Activated CD8-positive, alpha-beta memory T cell treated with anti-CD3 and anti-CD28 coated beads for 36 hours (primary cell): ENCODE measurements at regions not wholly inside any gene's neighbourhood (a gene's known extent, or its start where the extent isn't known, plus 50 kb on each side); places are given as distances from the start of the nearest gene placed in this dataset.

Experiments
- CTCF ChIA-PET: fragments of 350-600 bp; sonication (Branson Sonifier 250); formaldehyde crosslinking; loops from one replicate; lab custom pipeline; 2021; ENCODE audit warnings: antibody characterized with exemption; lab: Charles Lee
- POLR2A ChIA-PET: fragments of 350-600 bp; sonication (Branson Sonifier 250); formaldehyde crosslinking; loops from one replicate; lab custom pipeline; 2021; ENCODE audit warnings: antibody characterized with exemption; lab: Charles Lee

DNA sequence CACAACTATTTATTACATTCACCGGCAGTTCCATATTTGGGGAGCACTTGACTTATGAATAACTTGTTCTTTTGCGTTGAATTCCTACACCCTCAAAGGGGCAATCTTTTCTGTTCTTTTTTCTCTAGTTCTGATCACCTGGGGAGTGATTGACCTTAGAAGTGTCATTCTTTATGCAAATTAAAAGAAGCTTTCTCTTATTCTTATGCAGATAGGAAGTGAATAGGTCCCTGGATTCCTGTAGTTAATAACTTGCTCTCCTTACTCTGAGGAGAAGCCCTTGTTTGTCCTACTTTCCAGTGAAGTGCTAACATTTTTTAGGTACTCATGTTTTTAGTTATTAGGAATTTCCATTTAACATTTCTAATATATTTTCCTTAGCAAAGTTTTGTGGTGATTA lies 569.8 kb upstream of the LRRTM1 start:
- CTCF ChIA-PET = no interaction called here
- POLR2A ChIA-PET = no interaction called here

DNA sequence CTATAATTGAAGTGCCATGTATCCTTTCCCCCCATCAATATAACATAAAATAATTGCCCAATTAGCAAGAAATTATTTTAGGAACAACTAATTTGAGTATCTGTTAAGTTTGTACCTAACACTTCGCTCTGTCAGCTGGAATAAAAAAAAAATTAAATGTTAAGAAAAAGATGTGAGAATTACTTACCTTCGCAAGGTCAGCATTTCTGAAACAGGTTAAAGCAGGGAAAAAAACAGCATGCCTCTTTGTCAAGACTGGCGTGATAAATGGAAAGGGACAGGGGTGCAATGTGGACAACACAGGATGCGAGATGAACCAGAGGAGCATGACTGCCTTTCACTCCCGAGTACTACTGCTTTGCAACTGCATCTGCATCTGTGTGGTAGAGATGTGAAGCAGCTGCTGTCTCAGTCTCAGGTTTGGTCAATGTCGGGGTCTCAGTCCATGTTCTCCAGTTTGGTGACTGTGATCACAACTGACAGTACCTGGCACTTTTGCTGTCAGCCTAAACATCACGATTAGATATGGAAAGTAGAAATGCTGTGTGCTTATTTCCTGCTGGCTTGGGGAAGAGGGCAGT lies 565.4 kb upstream of the LRRTM1 start:
- ChIA-PET POLR2A (no interaction called here), CTCF (no interaction called here)

DNA sequence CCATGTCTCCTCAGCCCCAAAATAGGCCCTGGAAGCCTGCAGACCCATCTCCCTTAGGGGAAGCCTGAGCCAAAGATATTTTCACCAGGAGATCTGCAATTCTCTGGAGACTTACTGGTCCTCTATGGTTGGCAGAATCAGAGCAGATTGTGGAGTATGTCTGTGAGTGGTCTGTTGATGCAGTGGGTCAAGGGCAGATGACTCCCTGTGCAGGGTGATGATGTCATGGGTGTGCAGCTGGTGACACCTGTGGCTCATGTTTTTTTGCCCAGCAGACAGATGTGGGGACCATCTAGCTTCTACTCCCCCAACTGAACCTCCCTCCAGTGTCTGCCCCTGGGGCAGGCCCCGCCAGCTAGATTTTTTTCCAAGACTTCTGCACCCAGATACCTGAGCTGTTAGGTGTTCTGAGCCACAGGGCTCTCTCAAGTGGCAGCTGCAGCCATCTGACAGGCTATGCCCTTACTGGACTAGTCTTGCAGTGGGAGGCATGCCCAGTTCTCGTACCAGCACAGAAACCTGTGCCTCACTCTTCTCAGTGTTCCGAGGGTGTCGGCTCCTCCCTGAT lies 558.7 kb upstream of the LRRTM1 start:
- ChIA-PET POLR2A (no interaction called here), CTCF (no interaction called here)

DNA sequence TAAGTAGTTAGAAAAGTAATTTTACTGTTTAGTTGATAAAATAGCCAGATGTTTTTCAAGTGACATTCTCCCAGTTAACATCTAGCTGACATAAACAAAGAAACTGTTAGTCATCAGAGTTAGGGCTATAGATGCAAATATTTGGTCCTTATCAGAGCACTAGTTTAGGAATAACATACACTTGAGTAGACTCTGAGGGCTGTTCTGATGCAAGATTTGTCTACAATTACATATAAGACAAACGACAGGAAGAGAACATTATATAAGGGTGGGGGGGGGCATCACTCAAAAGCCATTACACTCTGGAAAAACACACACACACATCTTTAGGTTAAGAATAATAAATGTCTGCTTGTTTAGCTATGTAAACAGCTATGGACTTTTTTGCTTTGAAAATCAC lies 554.4 kb upstream of the LRRTM1 start:
- POLR2A ChIA-PET = no interaction called here
- CTCF ChIA-PET = no interaction called here

DNA sequence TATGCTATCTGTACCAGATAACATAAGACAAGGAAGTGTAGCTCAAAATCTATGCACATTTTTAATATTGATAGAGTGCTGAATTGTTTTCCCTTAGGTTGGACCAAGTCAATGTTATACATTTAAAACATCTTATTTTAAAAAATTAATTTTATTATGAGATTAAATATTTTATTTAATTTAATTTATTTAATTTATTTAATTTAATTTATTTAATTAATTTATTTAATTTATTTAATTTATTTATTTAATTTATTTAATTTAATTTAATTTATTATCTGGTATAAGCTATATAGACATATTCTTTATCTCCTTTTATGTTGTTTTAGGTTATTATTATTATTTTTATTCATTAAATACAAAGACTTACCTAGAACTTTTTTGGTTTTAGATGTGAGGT lies 551.7 kb upstream of the LRRTM1 start:
- ChIA-PET CTCF (no interaction called here), POLR2A (no interaction called here)

DNA sequence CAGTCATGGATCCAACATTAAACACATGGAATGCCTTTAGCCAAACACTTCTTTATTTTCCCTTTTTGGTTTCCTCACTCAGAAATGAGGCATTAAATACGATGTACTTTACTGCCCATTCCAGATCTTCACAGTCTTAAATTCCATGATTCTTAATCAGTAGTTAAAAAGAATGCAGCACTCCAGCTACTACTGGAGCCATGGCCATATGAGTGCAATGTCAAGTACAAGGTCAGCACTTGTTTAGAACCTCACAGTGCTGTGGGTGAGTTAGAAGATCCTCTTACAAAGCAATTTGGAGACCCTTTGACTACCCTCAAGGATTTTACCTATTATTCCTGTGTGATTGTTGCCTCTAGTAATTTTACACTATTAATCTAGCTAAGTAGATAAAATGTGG lies 550.3 kb upstream of the LRRTM1 start:
- POLR2A ChIA-PET = no interaction called here
- CTCF ChIA-PET = no interaction called here

DNA sequence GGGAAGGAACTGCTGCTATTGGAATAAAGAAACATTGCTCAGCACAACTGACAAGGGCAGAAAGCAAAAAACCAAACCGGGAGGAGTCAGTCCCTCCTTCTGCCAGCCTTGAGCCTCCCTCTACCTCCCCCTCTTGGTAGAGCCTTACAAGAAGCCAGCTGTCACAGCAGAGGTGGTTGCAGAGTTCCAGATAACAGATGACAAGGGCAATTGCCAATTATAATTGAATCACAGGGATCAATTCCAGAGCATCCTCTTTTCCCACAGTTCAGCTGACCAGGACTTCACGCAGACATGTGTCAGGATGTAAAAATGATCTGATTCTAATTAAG lies 548.2 kb upstream of the LRRTM1 start:
- ChIA-PET CTCF (no interaction called here), POLR2A (no interaction called here)

DNA sequence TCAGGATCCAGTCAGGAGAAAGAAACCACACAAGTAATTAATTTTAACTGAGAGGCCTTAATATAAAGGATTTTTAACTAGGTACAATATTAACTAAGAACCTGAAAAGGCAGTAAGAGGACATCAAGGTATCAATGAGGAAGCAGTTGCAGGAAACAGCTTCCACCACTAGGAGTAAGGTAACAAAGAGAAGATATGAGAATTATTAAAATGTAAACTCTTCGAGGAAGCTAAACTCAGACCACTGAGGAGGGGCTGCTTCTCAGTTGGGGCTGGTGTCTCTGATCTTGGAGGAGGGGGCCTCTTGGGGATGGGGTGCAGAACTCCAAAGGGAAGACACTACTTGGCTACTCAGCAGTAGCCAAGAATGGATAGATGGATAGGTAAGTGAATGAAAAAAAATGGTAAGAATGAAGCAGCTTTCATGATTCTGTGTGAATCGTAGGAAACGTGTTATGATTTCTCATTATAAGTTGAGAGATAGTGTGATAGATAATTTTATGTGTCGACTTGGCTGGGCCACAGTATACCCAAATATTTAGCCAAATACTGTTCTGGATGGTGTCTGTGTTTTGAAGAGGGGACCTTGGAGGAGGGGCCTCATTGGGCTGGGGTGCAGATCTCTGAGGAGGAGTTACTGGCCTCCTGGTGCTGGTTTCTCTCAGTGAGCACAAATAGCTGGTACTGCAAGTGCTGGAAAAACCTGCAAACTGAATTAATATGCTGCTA lies 547.7 kb upstream of the LRRTM1 start:
- ChIA-PET CTCF (no interaction called here), POLR2A (no interaction called here)

DNA sequence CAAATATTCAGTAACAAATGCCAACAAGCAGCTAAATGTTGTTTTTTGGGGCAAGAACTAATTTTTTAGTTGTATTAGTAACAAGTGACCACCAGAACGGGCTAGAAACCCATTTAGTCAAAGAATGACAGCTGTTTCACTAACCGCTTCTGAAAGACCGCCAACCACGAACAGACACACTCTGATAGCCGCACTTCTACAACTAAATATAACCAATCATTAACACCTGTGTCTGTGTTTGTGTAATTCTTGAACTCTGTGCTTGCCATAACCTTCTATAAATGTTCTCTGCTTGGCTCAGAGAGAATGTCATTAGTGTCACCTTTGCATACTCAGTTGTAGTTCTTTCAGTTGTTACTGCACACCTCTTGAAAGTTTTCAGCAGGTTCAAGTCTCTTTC lies 526.3 kb upstream of the LRRTM1 start:
- POLR2A ChIA-PET = no interaction called here
- CTCF ChIA-PET = no interaction called here

DNA sequence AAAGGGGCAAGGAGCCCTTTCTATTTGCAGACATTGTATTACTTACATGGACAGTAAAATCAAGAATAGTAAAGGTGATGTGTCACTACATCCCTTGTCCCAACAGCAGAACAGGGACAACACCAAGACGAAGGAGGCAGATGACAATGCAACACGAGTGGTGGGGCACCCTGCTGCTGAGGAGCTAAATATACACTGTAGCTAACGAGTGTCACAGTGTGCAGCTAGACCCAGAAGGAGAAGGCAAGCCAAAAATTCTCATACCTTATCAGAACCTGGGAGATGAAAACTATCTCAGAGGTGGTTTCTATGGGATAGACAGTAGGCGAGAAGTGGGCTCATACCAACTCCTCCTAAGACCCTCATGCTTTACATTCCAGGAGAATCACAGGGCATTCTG lies 518.4 kb upstream of the LRRTM1 start:
- POLR2A ChIA-PET = no interaction called here

DNA sequence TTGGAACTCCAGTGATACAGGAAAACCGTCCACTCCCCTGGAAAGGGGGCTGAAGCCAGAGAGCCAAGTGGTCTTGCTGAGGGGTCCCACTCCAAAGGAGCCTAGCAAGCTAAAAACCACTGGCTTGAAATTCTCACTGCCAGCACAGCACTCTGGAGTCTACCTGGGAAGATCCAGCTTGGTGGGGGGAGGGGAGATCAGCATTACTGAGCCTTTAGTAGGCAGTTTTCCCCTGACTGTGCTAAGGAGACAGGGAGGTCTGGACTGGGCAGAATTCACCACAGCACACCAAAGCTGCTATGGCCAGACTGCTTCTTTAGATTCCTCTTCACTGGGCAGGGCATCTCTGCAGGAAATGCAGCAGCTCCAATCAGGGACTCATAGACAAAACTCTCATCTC lies 510.7 kb upstream of the LRRTM1 start:
- ChIA-PET CTCF (no interaction called here), POLR2A (no interaction called here)

More for the DNA sequence above, 518.4 kb upstream of the LRRTM1 start:
- CTCF ChIA-PET = no interaction called here

DNA sequence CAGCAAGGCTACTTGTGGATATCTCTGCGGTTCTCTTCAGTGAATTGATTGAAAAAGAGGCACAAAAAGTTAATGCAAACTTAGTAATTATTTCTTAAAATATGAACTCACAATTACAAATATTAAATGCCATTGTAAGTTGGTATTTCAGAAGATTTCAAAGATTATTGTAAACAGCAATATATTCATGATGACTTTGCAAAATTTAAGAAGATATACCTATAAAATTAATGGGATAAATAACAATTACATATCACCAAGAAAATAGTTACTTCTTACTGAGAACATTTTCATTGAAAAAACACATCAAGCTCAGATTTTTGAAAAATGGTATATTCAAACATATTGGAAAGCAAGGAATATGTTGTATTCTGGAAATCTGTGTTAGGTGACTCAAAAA lies 482.0 kb upstream of the LRRTM1 start:
- POLR2A ChIA-PET = no interaction called here
- CTCF ChIA-PET = no interaction called here

DNA sequence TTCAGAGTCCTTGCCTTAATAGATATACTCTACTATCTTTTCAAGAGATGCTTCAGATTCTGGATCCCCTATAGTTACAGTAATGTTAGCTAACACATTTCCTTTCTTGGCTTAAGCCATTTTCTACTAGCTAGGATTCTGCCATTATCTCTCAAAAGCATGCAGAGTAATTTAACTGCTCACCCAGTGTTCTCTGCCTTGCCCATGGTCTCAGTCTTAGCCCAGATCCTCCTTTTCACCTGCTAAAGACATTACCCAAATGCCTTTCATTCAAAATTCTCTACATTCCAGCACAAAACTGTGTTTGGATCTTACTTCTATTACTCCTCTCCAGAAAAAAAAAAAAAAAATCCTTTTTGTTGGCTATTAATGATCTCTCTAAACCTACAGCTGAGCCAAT lies 474.2 kb upstream of the LRRTM1 start:
- ChIA-PET POLR2A (no interaction called here), CTCF (no interaction called here)

DNA sequence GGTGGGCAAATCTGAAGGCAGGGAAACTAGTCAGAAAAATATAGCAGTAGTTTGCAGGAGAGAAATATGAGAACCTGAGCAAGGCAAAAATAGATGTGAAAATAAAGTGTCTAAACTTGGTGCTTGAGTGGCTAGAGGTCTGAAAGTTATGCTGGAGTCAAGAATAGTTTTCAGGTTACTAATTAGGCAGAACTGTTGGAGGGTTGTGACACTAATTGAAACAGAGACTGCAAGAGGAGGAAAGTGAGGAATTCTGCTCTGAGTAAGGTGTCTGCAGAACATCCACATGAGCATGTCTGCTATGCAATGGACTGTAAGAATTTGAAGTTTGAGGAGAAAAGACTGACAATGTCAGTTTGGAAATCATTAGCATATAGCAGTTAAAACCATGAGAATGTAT lies 444.0 kb upstream of the LRRTM1 start:
- ChIA-PET POLR2A (no interaction called here), CTCF (no interaction called here)

DNA sequence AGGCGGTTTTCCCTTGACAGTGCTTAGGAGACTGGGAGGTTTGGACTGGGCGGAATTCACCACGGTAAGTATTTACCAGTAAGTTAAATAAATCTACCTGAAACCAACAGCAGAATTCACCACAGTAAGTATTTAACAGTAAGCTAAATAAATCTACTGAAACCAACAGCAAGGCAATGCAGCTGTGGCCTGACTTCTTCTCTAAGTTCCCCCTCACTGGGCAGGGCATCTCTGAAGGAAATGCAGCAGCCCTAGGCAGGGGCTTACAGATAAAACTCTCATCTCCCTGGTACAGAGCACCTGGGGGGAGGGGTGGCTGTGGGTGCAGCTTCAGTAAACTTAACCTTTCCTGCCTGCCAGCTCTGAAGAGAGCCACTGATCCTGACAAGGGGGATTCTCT lies 432.5 kb upstream of the LRRTM1 start:
- CTCF ChIA-PET = no interaction called here
- POLR2A ChIA-PET = no interaction called here

DNA sequence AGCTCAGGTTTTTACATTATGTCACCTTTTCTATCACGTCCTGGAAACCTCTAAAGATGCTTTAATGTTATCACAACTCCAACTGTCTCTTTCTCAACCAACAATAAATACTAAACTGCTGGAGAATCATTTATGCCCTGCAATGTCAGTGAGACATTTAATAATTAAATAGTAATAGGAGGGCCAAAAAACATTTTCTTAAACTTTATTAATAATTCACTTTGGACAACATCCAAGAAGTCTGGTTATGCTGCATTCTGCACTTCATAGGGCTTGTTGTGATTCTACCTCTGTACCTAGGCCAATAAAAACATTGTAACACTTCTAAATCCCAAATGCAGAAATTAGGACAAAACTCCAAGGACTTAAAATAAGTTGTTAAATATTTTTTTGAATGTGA lies 420.4 kb upstream of the LRRTM1 start:
- CTCF ChIA-PET = no interaction called here

DNA sequence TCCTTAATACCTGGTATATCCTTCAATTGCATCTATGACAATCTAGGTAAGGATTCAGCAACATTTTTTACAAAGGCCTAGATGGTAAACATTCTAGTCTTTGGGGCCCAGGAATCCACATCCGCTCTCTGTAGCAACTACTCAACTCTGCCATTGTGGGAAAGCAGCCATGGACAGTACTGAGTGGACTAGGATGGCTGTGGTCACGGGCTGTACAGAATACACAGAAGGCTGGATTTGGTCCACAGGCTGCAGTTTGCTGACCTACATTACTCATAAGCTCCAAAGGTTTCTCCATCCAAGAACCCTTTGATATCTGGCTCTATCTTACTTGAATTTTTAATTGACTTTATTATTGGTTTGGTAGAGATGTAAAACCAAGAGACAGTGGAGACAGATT lies 418.3 kb upstream of the LRRTM1 start:
- POLR2A ChIA-PET = no interaction called here
- CTCF ChIA-PET = no interaction called here

More for the DNA sequence above, 420.4 kb upstream of the LRRTM1 start:
- POLR2A ChIA-PET = no interaction called here

DNA sequence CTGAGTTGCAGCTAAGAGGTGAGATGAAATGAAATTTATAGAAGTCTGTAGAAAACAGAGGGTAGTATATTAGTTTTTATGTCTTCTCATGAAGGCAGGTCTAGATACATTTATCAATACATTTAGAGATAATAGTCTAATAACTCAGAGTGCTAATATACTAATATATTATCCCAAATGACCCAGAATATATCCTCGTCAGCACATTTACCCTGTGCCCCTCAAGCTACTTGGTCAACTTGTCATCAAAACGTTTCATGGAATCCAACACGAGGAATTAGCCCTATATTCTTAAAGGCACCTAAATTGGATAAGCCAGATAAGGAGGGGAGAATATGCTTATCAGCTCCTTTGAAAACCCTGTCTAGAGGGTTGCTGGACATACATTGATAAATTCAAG lies 415.1 kb upstream of the LRRTM1 start:
- ChIA-PET POLR2A (no interaction called here), CTCF (no interaction called here)

DNA sequence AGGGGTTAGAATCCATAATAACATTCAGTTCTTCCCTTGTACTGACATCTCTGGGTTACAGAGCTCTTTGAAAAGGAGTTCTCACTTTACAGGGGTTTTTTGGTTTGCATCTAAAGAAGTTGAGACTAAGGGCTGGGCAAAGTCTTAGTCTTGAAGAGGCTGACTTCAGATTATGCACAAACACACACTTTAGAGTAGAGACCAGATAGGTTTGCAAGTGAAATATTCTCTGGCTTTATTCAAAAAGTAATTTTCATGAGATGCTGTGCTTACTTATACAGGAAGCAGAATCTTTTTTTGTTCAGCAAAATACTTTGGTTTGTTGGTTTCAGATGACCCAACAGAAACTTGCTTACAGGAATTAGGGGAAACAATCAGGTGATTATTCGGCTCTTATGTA lies 410.9 kb upstream of the LRRTM1 start:
- POLR2A ChIA-PET = no interaction called here
- CTCF ChIA-PET = no interaction called here

DNA sequence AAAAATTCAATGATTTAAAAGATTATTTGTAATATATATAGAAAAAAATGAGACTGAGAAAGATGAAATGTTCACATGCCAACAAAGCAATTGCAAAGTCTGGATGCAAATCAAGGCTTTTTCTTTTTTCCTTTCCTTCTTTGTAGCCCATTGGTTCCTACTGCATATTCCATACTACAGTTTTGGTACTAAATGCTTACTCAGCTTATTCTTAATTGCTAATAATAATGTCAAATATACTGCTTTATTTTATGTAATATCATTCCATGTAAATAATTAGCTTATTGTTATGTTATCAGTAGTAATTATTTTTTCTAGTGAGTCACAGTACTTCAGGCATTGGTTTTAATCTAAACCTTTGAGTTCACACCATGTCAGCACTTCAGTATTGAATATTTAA lies 407.4 kb upstream of the LRRTM1 start:
- ChIA-PET CTCF (no interaction called here), POLR2A (no interaction called here)

DNA sequence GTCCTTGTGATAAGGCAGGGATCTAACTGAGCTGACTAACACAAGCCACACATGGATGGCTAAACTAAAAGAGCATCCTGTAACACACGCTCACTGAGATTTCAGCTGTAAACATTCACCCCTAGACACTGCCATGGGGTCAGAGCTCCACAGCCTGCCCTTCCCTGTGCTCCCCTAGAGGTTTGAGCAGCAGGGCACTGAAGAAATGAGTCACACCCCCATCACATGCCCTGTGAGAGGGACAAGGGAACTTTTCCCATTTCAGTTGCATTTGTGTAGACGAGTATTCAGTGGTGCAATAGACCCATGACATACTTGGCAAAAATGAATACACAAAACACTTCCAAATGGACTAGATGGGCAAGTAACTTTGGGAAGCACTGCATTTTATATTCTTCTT lies 402.4 kb upstream of the LRRTM1 start:
- POLR2A ChIA-PET = no interaction called here

DNA sequence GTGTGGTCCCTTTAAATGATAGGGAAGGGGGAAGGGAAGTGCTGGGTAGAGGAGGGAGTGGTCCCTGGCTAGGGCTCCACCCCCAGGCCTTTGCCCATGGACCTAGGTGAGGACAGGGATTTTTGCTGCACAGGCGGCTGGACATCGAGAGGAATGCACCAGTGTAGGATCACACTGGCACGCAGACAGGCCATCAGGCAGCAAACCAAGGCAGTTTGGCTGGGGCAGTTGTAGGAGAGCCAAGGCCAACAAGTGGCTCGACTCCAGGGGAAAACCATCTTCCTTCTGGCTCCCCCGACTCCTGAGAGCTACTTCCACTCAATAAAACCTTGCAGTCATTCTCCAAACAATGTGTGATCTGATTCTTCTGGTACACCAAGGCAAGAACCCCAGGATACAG lies 402.0 kb upstream of the LRRTM1 start:
- POLR2A ChIA-PET = no interaction called here
- CTCF ChIA-PET = no interaction called here

More for the DNA sequence above, 402.4 kb upstream of the LRRTM1 start:
- CTCF ChIA-PET = interaction anchor here (0.6 kb wide), 1 partner anchor 1823 kb away, joined by 3 read pairs; no protein-coding TSS in a partner anchor
